H1 (cell line): ENCODE measurements at regions not wholly inside any gene's neighbourhood (a gene's known extent, or its start where the extent isn't known, plus 50 kb on each side); places are given as distances from the start of the nearest gene placed in this dataset.

Experiments
- CTCF ChIA-PET: fragments of 300-600 bp; sonication (Branson Sonifier 250); formaldehyde crosslinking; loops from one replicate; lab custom pipeline; 2021; ENCODE audit not compliant: partially characterized antibody; lab: Charles Lee
- POLR2A ChIA-PET: fragments of 300-600 bp; sonication (Branson Sonifier 250); formaldehyde crosslinking; loops from one replicate; lab custom pipeline; 2021; ENCODE audit warnings: inconsistent platforms; ENCODE audit not compliant: partially characterized antibody; lab: Charles Lee
- DNase-seq, 2 experiments: peaks; one replicate each; pipeline versions ENCODE4 v3.0.0 to v3.0.0-alpha.2; 2010 to 2022; ENCODE audit warnings: low spot score in 2 of 2, low read depth in 1 of 2, mixed read lengths in 1 of 2
- FAIRE-seq: peaks from 2 replicates; lab custom pipeline; 2011; peaks lifted over from hg19 to GRCh38; lab: Jason Lieb, UNC
- H2AFZ ChIP-seq: 2 replicates; pipeline ENCODE4 v1.8.1; 2012; ENCODE audit warnings: low read length, inconsistent platforms
- H2AK5ac ChIP-seq: 2 replicates; pipeline ENCODE4 v1.6.1; 2013; ENCODE audit warnings: low read depth, low read length
- H2BK120ac ChIP-seq: replicated peaks from 2 replicates; pipeline ENCODE3; 2013; ENCODE audit warnings: low read depth, low read length, inconsistent platforms
- H2BK12ac ChIP-seq: 2 replicates; pipeline ENCODE4 v1.6.1; 2013; ENCODE audit warnings: low read depth, low read length
- H2BK15ac ChIP-seq: 2 replicates; pipeline ENCODE4 v1.6.1; 2013; ENCODE audit warnings: low read length
- H2BK20ac ChIP-seq: 2 replicates; pipeline ENCODE4 v1.6.1; 2013; ENCODE audit warnings: low read length
- H2BK5ac ChIP-seq: 2 replicates; pipeline ENCODE4 v1.6.1; 2013; ENCODE audit warnings: low read depth, low read length
- H3K14ac ChIP-seq: 2 replicates; pipeline ENCODE4 v1.6.1; 2013; ENCODE audit warnings: inconsistent platforms; ENCODE audit not compliant: insufficient read length
- H3K18ac ChIP-seq: 2 replicates; pipeline ENCODE4 v1.6.1; 2013; ENCODE audit warnings: low read length; ENCODE audit errors: extremely low read depth
- H3K23ac ChIP-seq: 2 replicates; pipeline ENCODE4 v1.6.1; 2013; ENCODE audit warnings: inconsistent platforms; ENCODE audit not compliant: insufficient read length
- H3K23me2 ChIP-seq: 2 replicates; pipeline ENCODE4 v1.6.1; 2013; ENCODE audit warnings: low read depth, low read length
- H3K27ac ChIP-seq: 2 replicates; pipeline ENCODE4 v1.6.1; 2011; ENCODE audit warnings: low read depth, low read length, inconsistent platforms
- H3K27me3 ChIP-seq, 4 experiments: replicated peaks in 1 of 4; 1 replicate in 1 of 4; 2 replicates in 3 of 4; pipeline versions ENCODE4 v1.6.1 to v1.8.1; 2011 to 2013; ENCODE audit warnings: low read length in 3 of 4, mild to moderate bottlenecking in 3 of 4, inconsistent platforms in 2 of 4, mixed read lengths in 2 of 4, moderate library complexity in 1 of 4; ENCODE audit not compliant: control insufficient read depth in 3 of 4, insufficient read depth in 3 of 4; ENCODE audit errors: extremely low read depth in 1 of 4
- H3K36me3 ChIP-seq, 4 experiments: 2 replicates each; pipeline versions ENCODE4 v1.6.1 to v1.8.1; 2011 to 2013; ENCODE audit warnings: mild to moderate bottlenecking in 4 of 4, low read length in 3 of 4, moderate library complexity in 2 of 4, control low read depth in 1 of 4, inconsistent platforms in 1 of 4; ENCODE audit not compliant: insufficient read depth in 4 of 4, control insufficient read depth in 2 of 4
- H3K4ac ChIP-seq: replicated peaks from 2 replicates; pipeline ENCODE3; 2013; ENCODE audit warnings: low read length, low read depth, mixed read lengths, inconsistent platforms; ENCODE audit not compliant: insufficient read length
- H3K4me1 ChIP-seq, 4 experiments: replicated peaks in 1 of 4; 1 replicate in 1 of 4; 2 replicates in 3 of 4; pipeline versions ENCODE4 v1.6.1 to v1.8.1; 2011 to 2013; ENCODE audit warnings: low read length in 3 of 4, inconsistent platforms in 2 of 4, mixed read lengths in 1 of 4; ENCODE audit not compliant: insufficient read depth in 4 of 4, control insufficient read depth in 3 of 4
- H3K4me2 ChIP-seq, 2 experiments: 2 replicates each; pipeline versions ENCODE4 v1.6.1 to v1.8.1; 2011 to 2013; ENCODE audit warnings: low read depth in 2 of 2, low read length in 2 of 2, control low read depth in 1 of 2, inconsistent platforms in 1 of 2, mild to moderate bottlenecking in 1 of 2; ENCODE audit not compliant: insufficient read depth in 1 of 2
- H3K4me3 ChIP-seq, 4 experiments: fragments of 200-600, 300-600 bp in 1 of 4; sonication (generic), shearing (Covaris generic), sonication (Bioruptor Twin) in 1 of 4; 2 replicates each; pipeline versions ENCODE4 v1.5.1 to v1.8.1; 2011 to 2016; ENCODE audit warnings: low read length in 4 of 4, low read depth in 3 of 4, control low read depth in 2 of 4, inconsistent platforms in 2 of 4, mild to moderate bottlenecking in 2 of 4, mixed read lengths in 1 of 4, moderate library complexity in 1 of 4; ENCODE audit not compliant: insufficient read depth in 2 of 4; ENCODE audit errors: extremely low read depth in 1 of 4
- H3K56ac ChIP-seq: replicated peaks from 2 replicates; pipeline ENCODE3; 2013; ENCODE audit warnings: low read depth, mild to moderate bottlenecking, mixed read lengths, low read length, inconsistent platforms; ENCODE audit not compliant: insufficient read length
- H3K79me1 ChIP-seq: 2 replicates; pipeline ENCODE4 v1.6.1; 2013; ENCODE audit warnings: low read depth, low read length, control low read depth
- H3K79me2 ChIP-seq, 2 experiments: 2 replicates each; pipeline versions ENCODE4 v1.6.1 to v1.8.1; 2012 to 2013; ENCODE audit warnings: low read length in 2 of 2, mild to moderate bottlenecking in 2 of 2, inconsistent platforms in 1 of 2; ENCODE audit not compliant: insufficient read depth in 2 of 2, control insufficient read depth in 1 of 2
- H3K9ac ChIP-seq, 4 experiments: replicated peaks in 1 of 4; 1 replicate in 1 of 4; 2 replicates in 3 of 4; pipeline versions ENCODE4 v1.6.1 to v1.8.1; 2011 to 2013; ENCODE audit warnings: low read depth in 3 of 4, low read length in 3 of 4, control low read depth in 2 of 4, mild to moderate bottlenecking in 2 of 4, moderate library complexity in 2 of 4, inconsistent platforms in 1 of 4; ENCODE audit errors: extremely low read depth in 1 of 4
- H3K9me3 ChIP-seq, 2 experiments: 2 replicates each; pipeline versions ENCODE4 v1.6.1 to v1.8.1; 2012 to 2013; ENCODE audit warnings: mild to moderate bottlenecking in 2 of 2, moderate library complexity in 2 of 2, control low read depth in 1 of 2, inconsistent platforms in 1 of 2, low read depth in 1 of 2, low read length in 1 of 2, mixed read lengths in 1 of 2; ENCODE audit not compliant: insufficient read depth in 2 of 2
- H4K20me1 ChIP-seq, 2 experiments: replicated peaks in 1 of 2; 2 replicates each; pipeline versions ENCODE3 to v1.8.1; 2011 to 2013; ENCODE audit warnings: inconsistent platforms in 2 of 2, low read length in 2 of 2, mild to moderate bottlenecking in 1 of 2; ENCODE audit not compliant: insufficient read depth in 2 of 2, control insufficient read depth in 1 of 2
- H4K5ac ChIP-seq: 2 replicates; pipeline ENCODE4 v1.6.1; 2013; ENCODE audit warnings: low read length, low read depth, mixed read lengths, inconsistent platforms; ENCODE audit not compliant: insufficient read length
- H4K8ac ChIP-seq: 2 replicates; pipeline ENCODE4 v1.8.0; 2013; ENCODE audit warnings: mild to moderate bottlenecking, moderate library complexity, low read length, inconsistent platforms; ENCODE audit not compliant: insufficient read depth; ENCODE audit errors: extremely low read depth
- H4K91ac ChIP-seq: replicated peaks from 2 replicates; pipeline ENCODE3; 2013; ENCODE audit warnings: low read length, mixed read lengths, inconsistent platforms; ENCODE audit not compliant: insufficient read length
- BACH1 ChIP-seq: IDR thresholded peaks from 2 replicates; pipeline ENCODE4 v1.6.1; 2012; ENCODE audit warnings: low read length, improper control_type of control experiment
- WGBS, 2 experiments: shearing (Covaris generic) in 1 of 2; methylation state at CpG; one replicate each; pipeline versions ENCODE4 v1.1.6 to v1.1.7; 2013 to 2015; ENCODE audit warnings: low lambda C conversion rate in 2 of 2, mixed read lengths in 2 of 2, inconsistent platforms in 1 of 2, low coverage in 1 of 2, missing lambda C conversion rate in 1 of 2; ENCODE audit not compliant: insufficient replicate concordance in 2 of 2, insufficient coverage in 1 of 2, insufficient read length in 1 of 2; ENCODE audit errors: extremely low coverage in 1 of 2, missing lambda C conversion rate in 1 of 2; 5-methylcytosine and 5-hydroxymethylcytosine counted together
- TF ChIP-seq, protein P1 (sequence below): IDR thresholded peaks from 2 replicates; pipeline ENCODE4 v1.6.1; 2011; ENCODE audit warnings: low read depth, mild to moderate bottlenecking, low read length; ENCODE audit not compliant: insufficient read depth

GRCh38 chr2:49827366-49827765, 673.1 kb upstream of the FSHR start:
- H2BK120ac ChIP-seq = no peak overlapping the region
- H3K27me3 ChIP-seq = no peaks in the 10 kb centered on the region
- H3K4me3 ChIP-seq = no peak overlapping the region
- DNase-seq (no peak), FAIRE-seq (no peak)
- H3K9me3 ChIP-seq = no peaks in the 10 kb centered on the region
- no peak overlapping the region for H3K27ac ChIP-seq
- POLR2A ChIA-PET = no interaction called here
- no peak overlapping the region for H2BK12ac ChIP-seq
- WGBS, 2 experiments = 88% methylated on average over 5 of the region's 5 CpGs; no CpG with 5 or more reads in 1 of the 2 experiments
- no peak overlapping the region for H3K23ac ChIP-seq
- no peak overlapping the region for H2AK5ac ChIP-seq
- H3K79me2 ChIP-seq = no peaks in the 10 kb centered on the region
- H3K23me2 ChIP-seq = no peaks in the 10 kb centered on the region
- no peak overlapping the region for H3K4ac ChIP-seq
- H4K5ac ChIP-seq = no peak overlapping the region
- no peak overlapping the region for H3K4me2 ChIP-seq
- no peak overlapping the region for H3K9ac ChIP-seq
- no peak overlapping the region for H2BK20ac ChIP-seq
- CTCF ChIA-PET = interaction anchor here (1.0 to 2.1 kb wide), 3 partner anchors 11 to 56 kb away, joined by 3 to 10 read pairs (median 4); no protein-coding TSS in a partner anchor
- H3K4me1 ChIP-seq = peaks cover 0 to 6% (median 2%) of the 10 kb centered on the region in 4 experiments; a peak in 3 of 7 replicates
- no peak overlapping the region for H2BK15ac ChIP-seq
- H3K79me1 ChIP-seq = no peaks in the 10 kb centered on the region
- no peak overlapping the region; the same call in 1 of the 2 replicates for H3K18ac ChIP-seq
- H2AFZ ChIP-seq = no peak overlapping the region
- H3K14ac ChIP-seq = no peak overlapping the region
- no peaks in the 10 kb centered on the region for H4K20me1 ChIP-seq
- no peak overlapping the region for H4K91ac ChIP-seq
- H3K56ac ChIP-seq = no peak overlapping the region
- H3K36me3 ChIP-seq = no peaks in the 10 kb centered on the region
- no peak overlapping the region for H2BK5ac ChIP-seq
- H4K8ac ChIP-seq = no peak overlapping the region
- TF ChIP-seq BACH1 = no peak
- TF ChIP-seq, protein P1, sequence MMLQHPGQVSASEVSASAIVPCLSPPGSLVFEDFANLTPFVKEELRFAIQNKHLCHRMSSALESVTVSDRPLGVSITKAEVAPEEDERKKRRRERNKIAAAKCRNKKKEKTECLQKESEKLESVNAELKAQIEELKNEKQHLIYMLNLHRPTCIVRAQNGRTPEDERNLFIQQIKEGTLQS = no peak
